DMS53 treated with DMSO at 0.1 percent for 48 hours (cell line): ENCODE measurements at regions not wholly inside any gene's neighbourhood (a gene's known extent, or its start where the extent isn't known, plus 50 kb on each side); places are given as distances from the start of the nearest gene placed in this dataset.
A peak's percentile ranks its signal among the peaks of the same experiment; 100 is the strongest.

Experiments used
- DNase-seq: peaks from one replicate; lab custom pipeline; 2025; ENCODE audit not compliant: unreplicated experiment; lab: John Stamatoyannopoulos, UW

DNA sequence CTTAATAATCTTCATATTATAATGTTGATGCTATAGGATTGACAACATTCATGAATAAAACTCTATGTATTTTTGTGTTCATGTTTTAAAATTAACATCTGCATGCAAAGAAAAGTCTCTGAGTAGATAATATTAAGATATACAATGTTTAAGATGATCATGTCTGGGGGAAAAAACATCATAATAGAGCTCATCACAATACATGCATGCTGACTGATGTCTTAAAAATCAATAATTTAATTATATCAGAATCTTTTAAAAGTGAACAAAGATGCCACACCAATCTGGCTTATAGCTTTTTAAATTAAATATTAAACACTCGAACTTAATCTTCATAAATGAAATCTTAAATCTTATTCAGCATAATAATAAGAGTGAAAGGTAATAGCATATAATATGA lies 933.9 kb upstream of the MIR17HG start:
- no peak for DNase-seq

DNA sequence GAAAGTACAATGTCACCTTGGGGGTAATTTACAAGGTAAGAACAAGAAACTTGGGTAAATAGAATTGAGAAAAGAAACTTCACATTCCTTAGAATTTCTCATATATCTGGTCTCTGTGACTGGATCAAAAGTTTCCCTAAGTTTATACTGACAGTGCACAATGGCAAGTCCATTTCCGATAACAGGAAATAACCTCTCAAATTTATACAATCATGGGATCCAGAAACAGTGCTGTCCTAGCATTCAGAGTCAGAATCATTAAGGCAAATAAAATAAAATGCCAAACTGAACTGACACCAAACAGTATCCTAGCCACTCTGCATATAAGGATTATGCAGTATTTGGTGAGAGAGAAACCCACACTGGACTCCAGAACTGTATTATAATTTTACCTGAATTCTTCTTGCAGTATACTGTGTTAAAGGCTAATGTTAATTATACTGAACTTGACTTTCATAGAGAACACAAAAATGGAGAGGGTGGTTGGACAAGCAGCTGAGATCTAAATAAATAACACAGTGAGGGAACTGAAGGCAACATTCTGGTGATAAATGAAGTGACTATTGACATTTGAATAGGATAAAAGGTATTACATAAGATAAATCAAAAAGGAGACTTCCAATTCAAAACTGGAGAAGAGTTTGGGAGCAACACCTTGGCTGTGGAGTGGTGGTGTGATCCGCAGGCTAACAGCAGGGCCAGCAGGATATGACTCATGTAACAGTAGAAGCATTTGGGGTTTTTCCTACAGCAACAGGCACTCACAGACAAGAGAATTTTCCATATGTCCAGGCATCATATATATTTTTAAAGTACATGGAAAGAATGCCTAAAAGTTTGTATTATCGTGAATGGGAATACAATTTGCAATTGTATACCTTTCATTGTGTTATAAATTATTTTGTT lies 932.5 kb upstream of the MIR17HG start:
- peak; percentile 2 for DNase-seq

DNA sequence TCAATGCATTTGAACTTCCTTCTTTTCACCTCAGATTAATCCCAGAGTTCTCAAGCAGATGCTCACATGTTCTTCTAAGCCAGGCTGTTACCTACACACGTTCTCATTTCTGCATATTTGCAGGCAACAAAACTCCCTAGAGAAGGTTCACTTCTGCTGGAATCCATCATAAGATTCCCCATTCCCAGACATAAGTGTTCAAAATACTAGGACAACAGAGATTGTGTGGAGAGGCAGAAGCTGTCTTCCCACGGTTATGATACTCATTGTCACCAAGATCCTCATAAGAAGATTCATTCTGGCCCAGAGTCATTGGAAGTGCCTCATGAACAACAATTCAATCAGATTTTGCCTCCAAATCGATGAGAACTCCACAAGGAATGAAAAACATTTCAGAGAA lies 931.6 kb upstream of the MIR17HG start:
- no peak for DNase-seq

DNA sequence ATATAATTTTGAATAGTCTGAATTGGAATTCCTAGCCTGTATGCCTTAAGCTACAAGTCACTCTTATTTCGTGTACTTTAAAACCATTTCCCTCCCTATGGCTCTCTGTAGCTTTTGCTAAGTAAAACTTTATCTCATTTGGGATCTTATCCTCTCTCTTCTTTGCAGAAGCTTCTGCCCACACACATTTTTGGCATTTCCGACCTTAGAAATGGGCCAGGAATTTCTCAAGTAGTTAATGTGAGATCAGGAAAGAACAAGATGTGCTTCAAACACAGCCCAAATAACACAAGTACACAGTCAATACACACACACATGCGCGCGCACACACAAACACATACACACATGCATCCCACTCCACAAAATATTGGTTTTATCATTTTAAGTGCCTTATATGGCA lies 931.0 kb upstream of the MIR17HG start:
- DNase-seq: no peak

DNA sequence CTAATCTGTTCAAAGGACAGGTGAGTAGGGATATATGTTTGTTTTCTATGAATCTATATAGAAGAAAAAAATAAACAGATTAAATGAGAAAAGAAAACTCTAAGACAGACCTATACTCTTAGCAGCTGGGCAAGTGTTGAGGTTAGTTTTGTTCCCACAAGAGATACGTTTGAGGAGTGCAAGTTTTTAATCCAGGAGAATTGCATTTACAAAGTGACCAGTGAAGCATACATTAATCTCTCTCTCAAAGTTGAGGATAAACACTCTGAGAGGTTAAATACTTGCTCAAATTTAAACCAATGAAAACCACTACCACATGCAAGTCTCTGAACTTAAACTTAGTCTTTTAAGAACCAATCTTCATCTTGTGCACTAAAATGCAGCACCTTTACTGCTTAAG lies 930.5 kb upstream of the MIR17HG start:
- no peak for DNase-seq

DNA sequence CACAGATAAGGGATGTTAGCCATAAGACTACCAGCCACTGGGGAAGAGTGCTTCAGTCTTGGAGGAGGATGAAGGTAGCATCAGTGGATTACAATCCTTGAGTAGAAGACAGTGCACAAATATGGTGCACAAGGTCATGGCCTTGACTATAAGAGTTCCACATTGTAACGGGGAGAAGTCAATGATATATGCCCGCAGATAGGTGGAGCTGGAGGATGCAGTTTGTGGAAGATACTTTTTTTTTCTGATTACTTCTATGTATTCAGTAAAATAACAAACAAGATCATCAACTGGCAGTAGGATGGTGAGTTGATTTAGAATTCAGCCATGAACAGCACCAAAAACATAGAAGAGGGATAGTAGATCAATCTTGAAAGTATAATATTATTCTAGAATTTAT lies 926.8 kb upstream of the MIR17HG start:
- DNase-seq: no peak

DNA sequence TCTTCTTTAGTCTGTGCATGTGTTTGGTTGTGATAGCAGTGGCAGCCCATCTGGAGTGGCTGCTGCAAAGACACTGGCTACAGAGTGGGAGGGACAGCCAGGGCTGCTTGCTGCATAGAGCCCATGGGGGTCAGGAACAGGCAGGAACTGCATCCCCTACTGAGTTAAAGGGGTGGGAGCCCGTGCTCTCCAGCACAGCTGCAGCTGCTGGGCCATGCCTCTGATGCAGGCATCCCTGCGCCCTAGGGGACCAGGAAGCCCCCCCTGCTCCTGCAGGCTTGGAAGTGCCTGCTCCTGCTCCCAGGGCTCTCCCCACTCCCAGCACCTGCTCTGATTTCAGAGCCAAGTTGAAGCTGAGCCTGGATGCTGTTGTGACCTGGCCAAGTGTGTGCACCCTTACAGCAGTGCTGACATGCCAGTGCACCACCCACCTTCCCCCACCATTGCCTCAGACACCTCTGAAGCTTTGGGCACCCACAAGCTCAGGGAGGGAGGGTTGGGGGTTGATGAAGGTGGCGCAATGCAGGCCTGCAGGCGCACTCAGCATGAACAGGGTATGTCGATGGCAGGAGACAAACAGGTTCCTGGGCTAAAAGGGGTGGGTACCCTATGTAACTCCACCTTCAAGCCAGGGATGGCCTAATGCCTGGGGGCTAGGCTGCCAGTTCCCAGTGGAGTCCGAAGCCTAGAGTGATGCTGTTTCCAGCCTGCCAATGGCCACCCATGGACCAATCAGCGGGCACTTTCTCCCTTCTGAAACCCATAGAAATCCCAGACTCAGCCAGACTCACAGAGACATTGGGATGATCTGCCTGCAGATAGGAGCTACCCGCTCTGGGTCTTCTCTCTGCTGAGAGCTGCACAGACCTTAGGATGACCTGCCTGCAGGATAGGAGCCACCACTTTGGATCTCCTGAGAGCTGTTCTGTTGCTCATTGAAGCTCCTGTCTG lies 919.9 kb upstream of the MIR17HG start:
- DNase-seq: no peak

DNA sequence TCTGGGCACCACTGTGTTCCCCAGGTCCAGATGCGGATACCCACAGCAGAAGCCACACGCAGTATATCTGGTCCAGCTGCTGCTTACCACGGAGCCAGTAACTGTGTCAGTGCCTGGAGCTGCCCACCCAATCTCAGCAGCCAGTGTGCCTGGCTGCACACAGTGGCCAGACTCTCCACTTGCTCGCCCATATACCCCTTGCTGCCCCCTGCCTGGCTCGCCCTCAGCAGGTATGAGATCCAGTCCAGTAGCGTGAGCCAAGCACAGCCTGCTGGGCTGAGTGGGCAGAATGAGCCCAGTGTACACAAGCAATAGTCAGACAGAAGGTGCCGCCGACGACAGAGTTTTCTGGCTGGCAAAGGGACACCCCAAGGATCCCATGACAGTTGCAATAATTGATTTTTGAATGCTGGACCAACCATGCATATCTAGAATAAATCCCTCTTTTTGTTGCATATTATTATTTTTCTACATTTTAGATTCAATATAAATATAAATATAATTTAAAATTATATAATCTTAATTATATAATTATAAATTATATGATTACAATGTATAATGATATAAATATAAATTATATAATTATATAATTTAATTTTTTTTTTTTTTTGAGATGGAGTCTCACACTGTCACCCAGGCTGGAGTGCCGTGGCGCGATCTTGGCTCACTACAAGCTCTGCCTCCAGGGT lies 918.8 kb upstream of the MIR17HG start:
- DNase-seq: no peak

DNA sequence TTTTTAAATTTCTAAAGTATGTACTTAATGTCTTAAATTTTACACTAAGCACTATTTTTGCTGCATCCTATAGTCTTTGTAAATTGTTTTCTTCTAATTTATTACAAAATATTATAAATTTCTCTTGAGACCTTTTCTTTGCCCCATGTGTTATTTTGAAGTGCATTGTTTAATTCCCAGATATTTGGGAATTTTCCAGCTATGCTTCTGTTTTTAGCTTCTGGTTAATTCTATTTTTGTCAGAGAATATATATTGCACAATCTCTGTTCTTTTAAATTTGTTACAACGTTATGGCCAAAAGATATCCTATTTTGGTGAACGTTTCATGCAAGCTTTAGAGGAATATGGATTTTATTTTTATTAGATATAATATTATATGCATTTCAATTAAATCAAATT lies 917.4 kb upstream of the MIR17HG start:
- no peak for DNase-seq

DNA sequence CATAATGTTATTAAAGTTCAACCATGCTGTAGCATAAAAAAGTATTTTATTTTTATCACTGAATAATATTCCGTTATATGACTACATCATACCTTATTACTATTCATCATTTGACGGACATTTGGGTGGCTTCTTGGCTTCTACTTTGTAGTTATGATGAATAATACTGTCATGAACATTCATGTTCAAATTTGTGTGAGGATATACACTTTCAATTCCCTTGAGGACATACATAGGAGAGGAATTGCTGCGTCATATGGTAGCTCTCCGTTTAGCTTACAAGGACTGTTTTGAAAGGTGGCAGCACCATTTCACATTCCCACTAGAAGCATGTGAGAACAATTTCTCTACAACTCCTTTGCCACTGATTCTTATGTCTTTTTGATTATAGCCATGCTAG lies 910.8 kb upstream of the MIR17HG start:
- no peak for DNase-seq

DNA sequence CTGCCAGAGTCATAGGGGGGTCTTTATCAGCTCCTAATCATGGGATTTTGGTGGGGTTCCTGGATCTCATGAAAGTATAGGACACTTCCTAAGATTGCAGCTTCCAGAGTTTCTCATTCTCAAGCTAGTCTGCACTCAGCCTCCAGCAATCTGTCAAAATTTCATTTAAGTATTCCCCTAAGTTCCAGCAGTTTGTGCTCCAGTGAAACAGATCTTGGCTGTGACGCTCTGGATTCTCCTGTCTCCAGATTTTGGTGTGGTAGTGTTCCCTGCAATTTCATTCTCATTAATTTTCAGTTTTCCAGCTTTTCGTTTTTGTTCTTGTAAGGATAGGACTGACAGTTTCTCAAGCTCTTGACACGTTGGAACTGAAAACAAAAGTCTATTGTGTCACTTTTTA lies 908.9 kb upstream of the MIR17HG start:
- DNase-seq: no peak

DNA sequence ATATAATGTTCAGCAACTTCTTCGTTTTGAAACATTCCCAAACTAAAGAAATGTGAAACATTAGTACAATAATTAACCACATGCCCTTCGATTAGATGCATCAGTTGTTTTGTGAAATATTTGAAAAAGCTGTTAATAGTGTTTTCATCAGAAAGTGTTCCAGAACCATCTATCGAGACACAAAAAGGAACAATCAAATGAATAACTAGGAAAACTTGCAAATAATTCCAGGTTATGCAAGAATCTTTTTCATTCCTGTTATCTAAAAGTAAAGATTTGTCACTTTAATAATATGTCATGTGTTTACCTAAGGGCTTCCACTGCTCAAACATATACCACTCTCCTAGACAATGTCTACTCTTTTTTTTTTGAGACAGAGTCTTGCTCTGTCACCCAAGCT lies 904.2 kb upstream of the MIR17HG start:
- DNase-seq: no peak

DNA sequence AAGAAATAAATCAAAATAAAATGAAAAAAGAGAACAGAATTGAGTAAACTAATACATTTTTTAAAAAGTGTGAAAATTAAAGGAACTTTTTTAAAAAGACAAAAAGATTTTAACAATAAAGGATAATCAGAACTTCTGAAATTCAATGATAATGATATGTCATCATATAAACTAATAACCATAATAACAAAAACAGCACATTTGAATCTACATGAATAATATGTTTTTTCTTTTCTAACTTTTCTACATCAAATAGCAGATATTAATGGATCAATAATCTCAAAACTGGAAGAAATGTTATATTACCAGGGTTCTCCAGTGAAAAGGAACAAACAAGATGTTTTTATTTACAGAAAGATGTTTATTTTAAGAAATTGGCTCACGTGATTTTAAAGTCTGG lies 903.3 kb upstream of the MIR17HG start:
- no peak for DNase-seq

DNA sequence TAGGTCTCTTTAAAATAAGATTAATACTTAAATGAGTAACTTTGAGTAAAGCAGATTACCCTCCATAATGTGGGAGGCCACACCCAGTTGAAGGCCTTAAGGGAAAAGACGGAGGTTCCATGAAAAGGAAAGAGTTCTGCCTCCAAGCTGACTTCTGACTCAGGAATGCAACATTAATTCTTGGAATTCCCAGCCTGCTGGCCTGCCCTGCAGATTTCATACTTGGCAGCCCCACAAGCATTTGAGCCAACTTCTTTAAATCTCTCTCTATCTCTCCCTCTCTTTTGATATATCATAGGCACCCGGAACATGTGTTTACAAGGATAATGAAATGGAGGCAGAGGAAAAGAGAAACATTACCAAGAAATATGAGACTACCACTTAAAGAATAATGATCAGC lies 902.3 kb upstream of the MIR17HG start:
- no peak for DNase-seq

DNA sequence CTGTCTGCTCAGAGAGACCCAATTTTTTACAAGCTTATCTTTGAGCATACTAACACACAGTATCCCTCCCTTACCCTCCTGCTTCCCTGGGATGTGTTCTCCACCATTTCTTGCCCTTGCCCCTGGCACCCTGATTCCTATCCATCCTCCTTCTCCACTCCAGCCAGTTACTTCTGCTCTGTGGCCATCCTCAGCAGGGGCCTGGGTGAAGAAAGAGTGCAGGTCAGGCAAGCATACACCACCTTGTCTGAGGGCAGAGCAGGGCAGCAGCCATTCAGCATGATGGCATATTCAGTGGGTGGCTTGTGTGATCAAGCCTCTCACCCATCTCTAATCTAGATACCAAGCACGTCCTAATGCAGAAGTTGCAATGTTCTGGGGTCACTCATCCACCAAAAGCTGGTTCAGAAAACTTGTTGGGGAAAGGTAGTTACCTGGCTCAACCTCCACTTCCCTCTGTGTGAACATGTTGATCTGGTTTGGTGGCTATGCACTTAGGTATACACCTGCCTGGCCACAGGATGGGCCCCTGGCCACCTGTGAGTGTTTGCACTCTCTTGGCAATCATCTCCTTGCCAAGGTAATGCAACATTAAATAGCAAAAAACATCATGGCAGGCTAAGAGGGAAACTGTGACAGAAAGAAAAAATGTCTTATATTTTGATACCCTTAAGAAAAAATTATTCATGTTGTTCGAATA lies 900.3 kb upstream of the MIR17HG start:
- DNase-seq: no peak

DNA sequence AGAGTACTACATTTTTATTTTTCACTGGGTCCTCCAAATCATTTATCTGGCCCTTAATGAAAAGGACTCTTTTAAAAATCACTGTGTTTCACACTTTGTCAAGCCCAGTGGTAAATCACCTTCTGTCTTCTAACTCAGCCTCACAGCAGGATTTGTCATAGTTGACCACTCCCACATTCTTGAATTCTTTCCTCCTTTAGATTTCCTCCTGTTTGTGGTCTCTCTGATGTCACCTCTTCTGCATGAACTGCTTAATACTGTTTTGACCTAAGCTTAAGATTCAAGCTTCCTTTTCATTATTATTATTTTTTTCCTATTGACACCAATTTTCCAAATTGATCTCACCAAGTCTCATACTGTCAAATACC lies 899.8 kb upstream of the MIR17HG start:
- no peak for DNase-seq

DNA sequence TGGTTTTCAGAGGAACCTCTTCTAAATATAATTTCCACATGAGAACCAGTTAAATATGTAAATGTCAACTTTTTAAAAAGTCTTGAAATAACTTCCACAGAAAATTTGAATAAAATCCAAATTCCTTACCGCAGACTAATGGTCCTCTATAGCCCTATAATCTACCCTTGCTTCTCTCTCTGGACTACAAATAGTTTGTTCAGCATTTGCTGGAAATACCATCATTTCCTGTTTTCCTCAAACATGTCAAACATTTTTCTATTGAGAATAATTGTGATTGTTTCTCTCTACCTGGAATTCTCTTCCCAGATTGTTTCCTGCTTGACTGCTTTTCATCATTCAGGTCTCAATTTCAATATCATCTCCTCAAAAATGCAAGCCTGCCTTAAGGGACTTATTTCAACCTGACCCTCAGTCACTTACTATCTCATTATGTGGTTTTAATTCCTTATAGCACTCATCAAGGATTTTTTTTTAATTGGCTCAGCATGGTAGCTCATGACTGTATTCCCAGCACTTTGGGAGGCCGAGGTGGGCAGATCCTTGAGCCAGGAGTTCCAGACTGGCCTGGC lies 898.9 kb upstream of the MIR17HG start:
- no peak for DNase-seq

DNA sequence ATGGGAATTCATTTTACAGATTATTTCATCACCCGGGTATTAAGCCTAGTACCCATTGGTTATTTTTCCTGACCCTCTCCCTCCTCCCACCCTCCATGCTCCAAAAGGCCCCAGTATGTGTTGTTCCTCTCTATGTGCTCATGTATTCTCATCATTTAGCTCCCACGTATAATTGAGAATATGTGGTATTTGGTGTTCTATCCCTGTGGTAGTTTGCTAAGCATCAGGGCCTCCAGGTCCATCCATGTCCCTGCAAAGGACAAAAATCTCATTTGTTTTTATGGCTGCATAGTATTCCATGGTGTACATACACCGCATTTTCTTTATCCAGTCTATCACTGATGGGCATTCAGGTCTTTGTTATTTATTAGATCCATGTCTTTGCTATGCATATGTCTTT lies 894.1 kb upstream of the MIR17HG start:
- DNase-seq: no peak

DNA sequence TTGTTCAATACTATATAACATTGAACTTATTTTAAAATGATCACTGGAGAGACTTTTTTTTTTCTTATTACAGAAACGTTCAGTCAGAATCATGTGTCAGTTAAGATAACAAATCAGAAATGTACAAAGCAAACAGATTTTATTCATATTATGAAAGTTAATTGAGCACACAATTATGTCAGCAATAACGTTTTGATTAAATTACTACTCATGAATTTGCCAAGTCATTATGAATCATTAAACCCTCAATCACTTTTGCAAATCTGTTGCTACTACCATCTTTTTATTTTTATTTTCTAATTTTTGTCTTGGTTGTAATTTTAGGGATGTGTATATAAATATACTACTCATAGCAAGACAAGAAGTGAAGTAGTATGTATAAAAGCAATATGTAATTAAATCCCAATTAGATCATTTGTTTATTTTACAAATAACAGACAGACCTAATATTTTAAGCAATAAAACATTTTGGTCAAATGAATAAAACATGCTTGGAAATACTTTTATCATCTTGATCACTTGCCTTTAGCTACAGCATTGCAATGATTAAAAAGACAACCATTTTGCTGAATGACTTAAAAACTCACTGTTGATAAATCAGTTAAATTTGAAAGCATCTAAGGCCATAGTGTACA lies 893.4 kb upstream of the MIR17HG start:
- DNase-seq: no peak

DNA sequence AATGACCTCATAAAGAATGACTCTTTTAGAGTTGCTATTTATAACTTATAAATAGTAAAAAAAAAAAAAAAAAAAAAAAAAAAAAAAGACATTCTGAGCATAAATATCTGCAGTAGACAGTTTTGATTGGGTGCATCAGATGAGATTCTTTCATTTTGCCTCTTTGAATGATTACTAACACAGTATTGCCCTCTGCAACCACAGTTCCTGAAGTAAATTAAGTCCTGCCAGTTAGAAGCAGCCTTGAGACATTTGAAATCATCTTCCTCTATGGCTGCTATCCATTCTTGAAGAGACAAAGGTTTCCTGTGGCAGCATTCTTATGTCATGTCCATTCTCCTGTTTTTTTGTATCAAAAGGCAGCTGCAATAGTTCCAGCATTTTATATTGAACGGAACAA lies 892.4 kb upstream of the MIR17HG start:
- no peak for DNase-seq
